PC-9 (cell line): ENCODE measurements at regions not wholly inside any gene's neighbourhood (a gene's known extent, or its start where the extent isn't known, plus 50 kb on each side); places are given as distances from the start of the nearest gene placed in this dataset.

Experiments
- BruUV-seq: library from RNA; stranded (reverse); fragments of 400-500 nt; replicated peaks from 2 replicates; lab custom pipeline; 2021; lab: Mats Ljungman, UMichigan
- CTCF ChIA-PET: fragments of 300-600 bp; sonication (Branson Sonifier 250); formaldehyde crosslinking; loops from one replicate; lab custom pipeline; 2022; ENCODE audit warnings: antibody characterized with exemption; lab: Charles Lee
- POLR2A ChIA-PET: fragments of 300-600 bp; sonication (Branson Sonifier 250); formaldehyde crosslinking; loops from one replicate; lab custom pipeline; 2022; ENCODE audit warnings: antibody characterized with exemption; ENCODE audit not compliant: unreplicated experiment; lab: Charles Lee
- DNase-seq, 2 experiments: peaks; one replicate each; pipeline versions ENCODE4 v3.0.0 to v3.0.0-alpha.2; 2015 to 2022; ENCODE audit warnings: mixed read lengths in 1 of 2
- H2AFZ ChIP-seq: fragments of 200-600 bp; sonication (generic); 2 replicates; pipeline ENCODE4 v1.8.1; 2017; ENCODE audit warnings: antibody characterized with exemption
- H3F3A ChIP-seq: fragments of 200-600 bp; sonication (generic); 2 replicates; pipeline ENCODE4 v1.8.1; 2017; ENCODE audit warnings: antibody characterized with exemption, mild to moderate bottlenecking, low read depth; ENCODE audit not compliant: insufficient read depth
- H3K27ac ChIP-seq: fragments of 200-600 bp; sonication (generic); 2 replicates; pipeline ENCODE4 v1.6.1; 2016; ENCODE audit warnings: mixed run types
- H3K27me3 ChIP-seq: fragments of 200-600 bp; sonication (generic); 2 replicates; pipeline ENCODE4 v1.6.1; 2016; ENCODE audit warnings: low read depth, mixed run types; ENCODE audit not compliant: insufficient read depth
- H3K36me3 ChIP-seq: fragments of 200-600 bp; sonication (generic); 2 replicates; pipeline ENCODE4 v1.6.1; 2016; ENCODE audit warnings: low read depth, mixed run types
- H3K4me1 ChIP-seq: fragments of 200-600 bp; sonication (generic); replicated peaks from 2 replicates; pipeline ENCODE4 v1.6.1; 2016; ENCODE audit warnings: mixed run types; ENCODE audit not compliant: insufficient read depth
- H3K4me2 ChIP-seq: fragments of 200-600 bp; sonication (generic); 2 replicates; pipeline ENCODE4 v1.6.1; 2017; ENCODE audit warnings: mixed run types
- H3K4me3 ChIP-seq: fragments of 200-600 bp; sonication (generic); 2 replicates; pipeline ENCODE4 v1.6.1; 2016; ENCODE audit warnings: mixed run types
- H3K79me2 ChIP-seq: fragments of 200-600 bp; sonication (generic); 2 replicates; pipeline ENCODE4 v1.6.1; 2017; ENCODE audit warnings: low read depth, mixed run types
- H3K9me2 ChIP-seq: fragments of 200-600 bp; sonication (generic); 2 replicates; pipeline ENCODE4 v1.8.1; 2017; ENCODE audit warnings: mild to moderate bottlenecking; ENCODE audit not compliant: insufficient read depth
- H3K9me3 ChIP-seq: fragments of 200-600 bp; sonication (generic); 2 replicates; pipeline ENCODE4 v1.8.1; 2016; ENCODE audit warnings: low read depth; ENCODE audit not compliant: insufficient read depth
- H4K20me1 ChIP-seq: fragments of 200-600 bp; sonication (generic); 2 replicates; pipeline ENCODE4 v1.8.1; 2017; ENCODE audit not compliant: insufficient read depth
- EZH2 ChIP-seq: fragments of 200-600 bp; sonication (generic); IDR thresholded peaks from 2 replicates; pipeline ENCODE4 v1.8.0; 2017; ENCODE audit warnings: antibody characterized with exemption, low read depth
- intact Hi-C: fragments of 100-400 bp; cut with micrococcal nuclease; formaldehyde crosslinking; loops from one replicate; pipeline ENCODE4 v1.10.0; 2022; ENCODE audit not compliant: unreplicated experiment
- TF ChIP-seq, protein P1 (sequence below): fragments of 200-600 bp; sonication (generic); conservative IDR thresholded peaks from 2 replicates; pipeline ENCODE4 v1.6.1; 2017; ENCODE audit warnings: mixed run types, antibody characterized with exemption, mild to moderate bottlenecking, moderate library complexity

DNA sequence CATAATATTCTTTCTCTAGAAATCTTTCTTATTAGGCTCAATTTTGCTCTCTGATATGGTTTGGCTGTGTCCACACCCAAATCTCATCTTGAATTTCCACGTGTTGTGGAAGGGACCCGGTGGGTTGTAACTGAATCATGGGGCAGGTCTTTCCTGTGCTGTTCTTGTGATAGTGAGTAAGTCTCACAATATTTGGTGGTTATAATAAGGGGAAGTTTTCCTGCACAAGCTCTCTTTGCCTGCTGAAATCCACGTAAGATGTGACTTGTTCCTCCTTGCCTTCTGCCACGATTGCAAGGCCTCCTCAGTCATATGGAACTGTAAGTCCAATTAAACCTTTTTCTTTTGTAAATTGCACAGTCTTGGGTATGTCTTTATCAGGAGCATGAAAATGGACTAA lies 73.8 kb downstream of the CAVIN2 start:
- Histone ChIP-seq H3K9me3 (no peaks in the 10 kb centered on the region; the same call in 1 of the 2 replicates), H3K36me3 (no peaks in the 10 kb centered on the region), H3K9me2 (no peaks in the 10 kb centered on the region), H3K79me2 (no peaks in the 10 kb centered on the region), H3K4me2 (no peak overlapping the region), H3K27ac (no peak overlapping the region), H2AFZ (no peak overlapping the region), H4K20me1 (no peaks in the 10 kb centered on the region), H3K27me3 (no peaks in the 10 kb centered on the region), H3K4me1 (no peaks in the 10 kb centered on the region), H3F3A (no peaks in the 10 kb centered on the region), H3K4me3 (no peak overlapping the region)
- ChIA-PET CTCF (no interaction called here), POLR2A (no interaction called here)
- DNase-seq, result no peak
- intact Hi-C loops, result no loop called here
- no peak for TF ChIP-seq EZH2
- TF ChIP-seq, protein P1, sequence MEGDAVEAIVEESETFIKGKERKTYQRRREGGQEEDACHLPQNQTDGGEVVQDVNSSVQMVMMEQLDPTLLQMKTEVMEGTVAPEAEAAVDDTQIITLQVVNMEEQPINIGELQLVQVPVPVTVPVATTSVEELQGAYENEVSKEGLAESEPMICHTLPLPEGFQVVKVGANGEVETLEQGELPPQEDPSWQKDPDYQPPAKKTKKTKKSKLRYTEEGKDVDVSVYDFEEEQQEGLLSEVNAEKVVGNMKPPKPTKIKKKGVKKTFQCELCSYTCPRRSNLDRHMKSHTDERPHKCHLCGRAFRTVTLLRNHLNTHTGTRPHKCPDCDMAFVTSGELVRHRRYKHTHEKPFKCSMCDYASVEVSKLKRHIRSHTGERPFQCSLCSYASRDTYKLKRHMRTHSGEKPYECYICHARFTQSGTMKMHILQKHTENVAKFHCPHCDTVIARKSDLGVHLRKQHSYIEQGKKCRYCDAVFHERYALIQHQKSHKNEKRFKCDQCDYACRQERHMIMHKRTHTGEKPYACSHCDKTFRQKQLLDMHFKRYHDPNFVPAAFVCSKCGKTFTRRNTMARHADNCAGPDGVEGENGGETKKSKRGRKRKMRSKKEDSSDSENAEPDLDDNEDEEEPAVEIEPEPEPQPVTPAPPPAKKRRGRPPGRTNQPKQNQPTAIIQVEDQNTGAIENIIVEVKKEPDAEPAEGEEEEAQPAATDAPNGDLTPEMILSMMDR, result no peak
- BruUV-seq, result no TSS peak

GRCh38 chr2:191777351-191777750 lies 69.5 kb downstream of the CAVIN2 start:
- no peaks in the 10 kb centered on the region for H3F3A ChIP-seq
- H3K4me1 ChIP-seq, result no peaks in the 10 kb centered on the region
- no TSS peak for BruUV-seq
- DNase-seq, result no peak
- intact Hi-C loops, result no loop called here
- H4K20me1 ChIP-seq, result no peaks in the 10 kb centered on the region
- H2AFZ ChIP-seq, result no peak overlapping the region
- TF ChIP-seq, protein P1, result no peak
- TF ChIP-seq EZH2, result no peak
- H3K9me2 ChIP-seq, result no peaks in the 10 kb centered on the region
- H3K4me2 ChIP-seq, result no peak overlapping the region
- POLR2A ChIA-PET, result no interaction called here
- H3K27me3 ChIP-seq, result no peaks in the 10 kb centered on the region
- no peaks in the 10 kb centered on the region for H3K36me3 ChIP-seq
- H3K27ac ChIP-seq, result no peak overlapping the region
- no peaks in the 10 kb centered on the region for H3K79me2 ChIP-seq
- CTCF ChIA-PET, result no interaction called here
- H3K9me3 ChIP-seq, result no peaks in the 10 kb centered on the region; the same call in 1 of the 2 replicates
- H3K4me3 ChIP-seq, result no peak overlapping the region

GRCh38 chr2:191778041-191778440 lies 68.8 kb downstream of the CAVIN2 start:
- Histone ChIP-seq H4K20me1 (no peaks in the 10 kb centered on the region), H3K27ac (no peak overlapping the region), H2AFZ (no peak overlapping the region), H3K4me3 (no peak overlapping the region), H3K36me3 (no peaks in the 10 kb centered on the region), H3K79me2 (no peaks in the 10 kb centered on the region), H3K4me1 (no peaks in the 10 kb centered on the region), H3K9me2 (no peaks in the 10 kb centered on the region), H3K9me3 (no peaks in the 10 kb centered on the region; the same call in 1 of the 2 replicates), H3K4me2 (no peak overlapping the region), H3K27me3 (no peaks in the 10 kb centered on the region), H3F3A (no peaks in the 10 kb centered on the region)
- POLR2A ChIA-PET, result no interaction called here
- no peak for TF ChIP-seq EZH2
- TF ChIP-seq, protein P1, result no peak
- BruUV-seq, result no TSS peak
- DNase-seq, result no peak
- intact Hi-C loops, result no loop called here
- CTCF ChIA-PET, result no interaction called here
